ENCODE measurements at regions not wholly inside any gene's neighbourhood (a gene's known extent, or its start where the extent isn't known, plus 50 kb on each side); places are given as distances from the start of the nearest gene placed in this dataset.

GRCh38 chr4:89653012-89653411 is 183.9 kb downstream of the SNCA start:
- no peak for TF ChIP-seq CTCF (conservative IDR thresholded peaks at IDR 0.05)
- no peak for TF ChIP-seq EZH2 (IDR thresholded peaks at IDR 0.05; ENCODE audit: low read depth)
